ENCODE measurements at regions not wholly inside any gene's neighbourhood (a gene's known extent, or its start where the extent isn't known, plus 50 kb on each side); places are given as distances from the start of the nearest gene placed in this dataset.

GRCh38 chr11:122343210-122343609 lies 227.2 kb upstream of the BLID start:
- H3K27me3 ChIP-seq: no peaks in the 10 kb centered on the region
- H3K27ac ChIP-seq: no peak overlapping the region
- no peaks in the 10 kb centered on the region for H3K9me3 ChIP-seq
- H3K36me3 ChIP-seq: no peaks in the 10 kb centered on the region
- DNase-seq: no peak
- H3K4me1 ChIP-seq: peaks cover 0 to 27% (median 4%) of the 10 kb centered on the region in 4 donors
- 71 to 75% methylated on average over 3 of the region's 3 CpGs for WGBS, 2 donors
- H3K4me3 ChIP-seq: no peak overlapping the region
- intact Hi-C loops (cut with DNase I): no loop called here
- no peak for TF ChIP-seq CTCF (IDR thresholded peaks at IDR 0.05)
- no peak for TF ChIP-seq POLR2AphosphoS5 (IDR thresholded peaks at IDR 0.05)
- no peak for TF ChIP-seq POLR2A (IDR thresholded peaks at IDR 0.05)
- no peak for TF ChIP-seq EP300 (IDR thresholded peaks at IDR 0.05)

GRCh38 chr11:122342089-122342744 lies 226.2 kb upstream of the BLID start:
- H3K4me1 ChIP-seq: peaks cover 0 to 27% (median 4%) of the 10 kb centered on the region in 4 donors
- no peak overlapping the region for H3K27ac ChIP-seq
- 77 to 82% methylated on average over 4 of the region's 4 CpGs for WGBS, 2 donors
- no peaks in the 10 kb centered on the region for H3K36me3 ChIP-seq
- no peaks in the 10 kb centered on the region for H3K27me3 ChIP-seq
- DNase-seq: no peak
- H3K9me3 ChIP-seq: no peaks in the 10 kb centered on the region
- no peak for TF ChIP-seq CTCF (IDR thresholded peaks at IDR 0.05)
- no peak for TF ChIP-seq POLR2AphosphoS5 (IDR thresholded peaks at IDR 0.05)
- TF ChIP-seq POLR2A (IDR thresholded peaks at IDR 0.05): no peak
- TF ChIP-seq EP300 (IDR thresholded peaks at IDR 0.05): no peak
- no peak overlapping the region for H3K4me3 ChIP-seq
- intact Hi-C loops (cut with DNase I): no loop called here

- DNase-seq: no peak
- WGBS, 2 donors: 73 to 81% methylated on average over 2 of the region's 2 CpGs
- H3K4me1 ChIP-seq: peaks cover 0 to 27% (median 4%) of the 10 kb centered on the region in 4 donors
- no peak overlapping the region for H3K27ac ChIP-seq
- TF ChIP-seq POLR2AphosphoS5 (IDR thresholded peaks at IDR 0.05): no peak
- H3K4me3 ChIP-seq: no peak overlapping the region
- H3K9me3 ChIP-seq: no peaks in the 10 kb centered on the region
- no peaks in the 10 kb centered on the region for H3K27me3 ChIP-seq
- no peaks in the 10 kb centered on the region for H3K36me3 ChIP-seq
- intact Hi-C loops (cut with DNase I): no loop called here
Observed at GRCh38 chr11:122341477-122341876, 225.5 kb upstream of the BLID start.

GRCh38 chr11:122340607-122341290 lies 224.7 kb upstream of the BLID start:
- Histone ChIP-seq H3K9me3 (no peaks in the 10 kb centered on the region), H3K27ac (no peak overlapping the region), H3K36me3 (no peaks in the 10 kb centered on the region), H3K4me1 (peaks cover 0 to 27% (median 4%) of the 10 kb centered on the region in 4 donors), H3K4me3 (no peak overlapping the region), H3K27me3 (no peaks in the 10 kb centered on the region)
- no peak for TF ChIP-seq CTCF (IDR thresholded peaks at IDR 0.05)
- TF ChIP-seq EP300 (IDR thresholded peaks at IDR 0.05): no peak
- TF ChIP-seq POLR2A (IDR thresholded peaks at IDR 0.05): no peak
- TF ChIP-seq POLR2AphosphoS5 (IDR thresholded peaks at IDR 0.05): no peak
- no peak for DNase-seq
- 62 to 65% methylated on average over 3 of the region's 3 CpGs for WGBS, 2 donors
- intact Hi-C loops (cut with DNase I): no loop called here

- Histone ChIP-seq H3K4me1 (peaks cover 0 to 27% (median 4%) of the 10 kb centered on the region in 4 donors), H3K27ac (no peak overlapping the region), H3K36me3 (no peaks in the 10 kb centered on the region), H3K4me3 (no peak overlapping the region), H3K9me3 (no peaks in the 10 kb centered on the region), H3K27me3 (no peaks in the 10 kb centered on the region)
- intact Hi-C loops (cut with DNase I): no loop called here
- no peak for DNase-seq
- no peak for TF ChIP-seq POLR2A (IDR thresholded peaks at IDR 0.05)
- no peak for TF ChIP-seq POLR2AphosphoS5 (IDR thresholded peaks at IDR 0.05)
- no peak for TF ChIP-seq CTCF (IDR thresholded peaks at IDR 0.05)
- no peak for TF ChIP-seq EP300 (IDR thresholded peaks at IDR 0.05)
- WGBS, 2 donors: 70 to 75% methylated on average over 2 of the region's 2 CpGs
Observed at GRCh38 chr11:122339436-122340060, 223.5 kb upstream of the BLID start.
